Neuronal stem cell (in vitro differentiated cells): ENCODE measurements at regions not wholly inside any gene's neighbourhood (a gene's known extent, or its start where the extent isn't known, plus 50 kb on each side); places are given as distances from the start of the nearest gene placed in this dataset.

Experiments used
- DNase-seq: peaks from one replicate; pipeline ENCODE4 v3.0.0-alpha.2; 2013; ENCODE audit warnings: low spot score
- H2AFZ ChIP-seq: one replicate; pipeline ENCODE4 v1.6.1; 2013; ENCODE audit warnings: mild to moderate bottlenecking, low read length, inconsistent platforms
- H2AK5ac ChIP-seq: 2 replicates; pipeline ENCODE4 v1.6.1; 2013; ENCODE audit warnings: low read depth, mild to moderate bottlenecking, inconsistent platforms, low read length, moderate library complexity, mixed read lengths
- H2BK120ac ChIP-seq: 2 replicates; pipeline ENCODE4 v1.6.1; 2013; ENCODE audit warnings: low read depth, mild to moderate bottlenecking, inconsistent platforms, low read length, moderate library complexity, mixed read lengths
- H2BK12ac ChIP-seq: one replicate; pipeline ENCODE4 v1.6.1; 2013; ENCODE audit warnings: low read length, inconsistent platforms
- H2BK15ac ChIP-seq: 2 replicates; pipeline ENCODE4 v1.6.1; 2013; ENCODE audit warnings: mild to moderate bottlenecking, low read length, inconsistent platforms, mixed read lengths
- H2BK5ac ChIP-seq: one replicate; pipeline ENCODE4 v1.6.1; 2013; ENCODE audit warnings: inconsistent platforms, mild to moderate bottlenecking, low read length, moderate library complexity
- H3K14ac ChIP-seq: one replicate; pipeline ENCODE4 v1.6.1; 2013; ENCODE audit warnings: low read length, inconsistent platforms
- H3K18ac ChIP-seq: 2 replicates; pipeline ENCODE4 v1.6.1; 2013; ENCODE audit warnings: low read length, inconsistent platforms
- H3K23ac ChIP-seq: 2 replicates; pipeline ENCODE4 v1.6.1; 2013; ENCODE audit warnings: low read depth, mild to moderate bottlenecking, mixed read lengths, low read length, inconsistent platforms; ENCODE audit not compliant: poor library complexity
- H3K27ac ChIP-seq: replicated peaks from 3 replicates; pipeline ENCODE4 v1.5.1; 2013; ENCODE audit warnings: low read length, inconsistent platforms
- H3K27me3 ChIP-seq, 3 experiments: 2 replicates each; pipeline ENCODE4 v1.6.1; 2013; ENCODE audit warnings: low read length in 3 of 3, mild to moderate bottlenecking in 2 of 3, inconsistent platforms in 1 of 3, low read depth in 1 of 3, mixed read lengths in 1 of 3, moderate library complexity in 1 of 3; ENCODE audit not compliant: control insufficient read depth in 3 of 3, insufficient read depth in 3 of 3
- H3K36me3 ChIP-seq, 2 donors: replicated peaks in 1 of 2; 2 replicates each; pipeline ENCODE4 v1.6.1; 2013; ENCODE audit warnings: low read length in 2 of 2; ENCODE audit not compliant: control insufficient read depth in 2 of 2, insufficient read depth in 2 of 2
- H3K4ac ChIP-seq: 2 replicates; pipeline ENCODE4 v1.6.1; 2013; ENCODE audit warnings: inconsistent platforms, mild to moderate bottlenecking, low read length, moderate library complexity
- H3K4me1 ChIP-seq, 2 donors: 1 replicate in 1 of 2; 2 replicates in 1 of 2; pipeline ENCODE4 v1.6.1; 2013; ENCODE audit warnings: low read length in 2 of 2, low read depth in 1 of 2; ENCODE audit not compliant: control insufficient read depth in 2 of 2, insufficient read depth in 1 of 2
- H3K4me2 ChIP-seq: one replicate; pipeline ENCODE4 v1.6.1; 2013; ENCODE audit warnings: mild to moderate bottlenecking, low read length, inconsistent platforms; ENCODE audit not compliant: insufficient read depth, poor library complexity, severe bottlenecking
- H3K4me3 ChIP-seq, 2 donors: 2 replicates each; pipeline ENCODE4 v1.5.1; 2013; ENCODE audit warnings: low read length in 2 of 2, mild to moderate bottlenecking in 2 of 2, inconsistent platforms in 1 of 2, moderate library complexity in 1 of 2
- H3K79me1 ChIP-seq: one replicate; pipeline ENCODE4 v1.6.1; 2013; ENCODE audit warnings: low read depth, mild to moderate bottlenecking, inconsistent platforms, low read length, moderate library complexity
- H3K9ac ChIP-seq: one replicate; pipeline ENCODE4 v1.6.1; 2013; ENCODE audit warnings: mild to moderate bottlenecking, low read depth, low read length, inconsistent platforms; ENCODE audit not compliant: poor library complexity
- H3K9me3 ChIP-seq, 2 donors: replicated peaks in 1 of 2; 2 replicates each; pipeline versions ENCODE3 to v1.6.1; 2013; ENCODE audit warnings: low read length in 2 of 2, mild to moderate bottlenecking in 2 of 2, inconsistent platforms in 1 of 2, low read depth in 1 of 2, mixed read lengths in 1 of 2, moderate library complexity in 1 of 2; ENCODE audit not compliant: control insufficient read depth in 2 of 2, insufficient read depth in 1 of 2
- H4K8ac ChIP-seq: one replicate; pipeline ENCODE4 v1.6.1; 2013; ENCODE audit warnings: low read depth, mild to moderate bottlenecking, inconsistent platforms, low read length, moderate library complexity
- H4K91ac ChIP-seq: one replicate; pipeline ENCODE4 v1.6.1; 2013; ENCODE audit warnings: low read length, low read depth, mild to moderate bottlenecking, inconsistent platforms; ENCODE audit not compliant: poor library complexity
- WGBS, 2 donors: extraction: QIAGEN DNeasy Blood & Tissue Kit; methylation state at CpG; one replicate each; pipeline ENCODE4 v1.1.7; 2013; ENCODE audit warnings: missing lambda C conversion rate in 2 of 2, mixed read lengths in 1 of 2; ENCODE audit not compliant: insufficient read length in 2 of 2, insufficient replicate concordance in 1 of 2; ENCODE audit errors: extremely low coverage in 2 of 2; 5-methylcytosine and 5-hydroxymethylcytosine counted together

DNA sequence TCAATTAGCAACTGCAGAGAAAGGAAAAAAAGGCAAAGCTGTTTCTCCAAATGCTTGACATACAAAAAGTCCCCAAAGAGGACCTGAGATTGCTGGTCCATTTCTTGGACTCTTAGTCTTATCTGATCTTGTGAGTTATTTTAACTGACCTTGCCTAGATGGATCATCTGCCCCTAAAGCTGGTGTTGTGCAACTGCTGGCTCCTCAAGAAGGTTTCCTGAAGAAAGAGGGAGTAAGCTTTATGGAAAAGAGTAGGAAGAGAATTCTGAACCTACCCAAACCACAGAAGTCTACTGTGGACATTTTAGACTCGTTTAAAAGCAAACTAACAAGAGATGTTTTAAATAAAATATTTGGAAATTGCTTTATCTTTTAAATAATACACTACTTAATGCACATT is 140.0 kb upstream of the HS3ST3A1 start:
- no peaks in the 10 kb centered on the region for H3K36me3 ChIP-seq
- H3K27ac ChIP-seq: no peak overlapping the region
- H2BK5ac ChIP-seq: no peak overlapping the region
- H3K4ac ChIP-seq: no peak overlapping the region
- no peak overlapping the region for H3K23ac ChIP-seq
- no peak overlapping the region for H2BK12ac ChIP-seq
- no peak overlapping the region for H3K18ac ChIP-seq
- no peak overlapping the region for H3K4me2 ChIP-seq
- no peaks in the 10 kb centered on the region for H3K79me1 ChIP-seq
- no peak overlapping the region for H3K9ac ChIP-seq
- H4K91ac ChIP-seq: no peak overlapping the region
- H2AFZ ChIP-seq: no peak overlapping the region
- DNase-seq: no peak
- H2AK5ac ChIP-seq: no peak overlapping the region
- H3K27me3 ChIP-seq: no peaks in the 10 kb centered on the region
- H3K14ac ChIP-seq: no peak overlapping the region
- no peaks in the 10 kb centered on the region for H3K4me1 ChIP-seq
- no peak overlapping the region for H2BK120ac ChIP-seq
- no peak overlapping the region for H3K4me3 ChIP-seq
- peaks cover 0 to 2% of the 10 kb centered on the region in 2 donors for H3K9me3 ChIP-seq
- no peak overlapping the region for H4K8ac ChIP-seq
- no CpG with 5 or more reads among the region's 1 CpG for WGBS, 2 donors
- H2BK15ac ChIP-seq: no peak overlapping the region

DNA sequence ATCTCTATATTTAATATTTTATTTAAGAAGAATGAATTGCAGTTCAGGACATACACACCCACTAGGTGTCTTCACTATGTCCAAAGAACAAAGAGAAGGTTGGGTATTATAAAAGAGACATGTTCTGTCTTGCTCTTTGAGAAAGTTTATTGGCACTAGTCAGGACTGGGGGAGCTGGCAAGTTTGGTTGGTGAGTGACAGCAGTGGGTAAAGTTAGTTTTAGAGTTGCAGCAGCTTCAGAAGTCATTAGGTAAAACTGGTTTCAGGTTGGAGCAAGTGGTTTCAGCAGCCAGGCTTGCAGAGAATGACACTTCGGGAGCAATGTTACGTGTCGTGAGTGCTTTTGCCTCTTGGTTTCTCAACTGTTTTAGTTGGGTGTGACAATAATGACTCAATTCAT is 142.2 kb upstream of the HS3ST3A1 start:
- Histone ChIP-seq H2BK5ac (no peak overlapping the region), H3K4ac (no peak overlapping the region), H3K36me3 (no peaks in the 10 kb centered on the region), H3K4me2 (no peak overlapping the region), H3K9me3 (peaks cover 1 to 2% of the 10 kb centered on the region in 2 donors), H3K79me1 (no peaks in the 10 kb centered on the region), H2AK5ac (no peak overlapping the region), H4K8ac (no peak overlapping the region), H3K9ac (no peak overlapping the region), H2BK12ac (no peak overlapping the region), H2AFZ (no peak overlapping the region), H3K27me3 (no peaks in the 10 kb centered on the region), H3K4me1 (no peaks in the 10 kb centered on the region), H3K14ac (no peak overlapping the region), H2BK120ac (no peak overlapping the region), H3K23ac (no peak overlapping the region), H3K27ac (no peak overlapping the region), H3K4me3 (no peak overlapping the region), H3K18ac (no peak overlapping the region), H4K91ac (no peak overlapping the region), H2BK15ac (no peak overlapping the region)
- DNase-seq: no peak
- no CpG with 5 or more reads among the region's 3 CpGs for WGBS, 2 donors

DNA sequence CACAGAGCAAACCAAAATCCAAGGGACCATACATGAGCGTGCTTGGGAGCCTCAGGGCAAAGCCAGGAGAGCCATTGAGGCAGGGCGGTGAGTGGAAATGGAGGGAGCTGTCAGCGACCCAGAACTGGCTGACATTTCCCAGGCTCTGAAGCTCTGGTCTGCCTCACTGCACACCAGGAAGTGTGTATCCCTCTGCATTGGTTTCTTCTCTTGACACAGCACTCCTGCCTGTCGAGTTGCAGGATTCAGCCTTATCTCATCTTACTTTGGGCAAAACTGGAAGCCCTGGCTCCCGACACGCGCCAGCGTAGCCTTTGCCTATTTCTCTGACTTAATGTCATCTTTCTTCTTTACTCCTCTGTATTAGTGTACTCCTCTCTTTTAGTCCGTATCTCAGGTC is 144.7 kb upstream of the HS3ST3A1 start:
- DNase-seq: no peak
- Histone ChIP-seq H2BK120ac (no peak overlapping the region), H2BK5ac (no peak overlapping the region), H3K4ac (no peak overlapping the region), H3K14ac (no peak overlapping the region), H2AFZ (no peak overlapping the region), H3K4me3 (no peak overlapping the region), H2AK5ac (no peak overlapping the region), H3K9ac (no peak overlapping the region), H3K9me3 (peaks cover 1 to 2% of the 10 kb centered on the region in 2 donors), H3K18ac (peak overlapping the region; percentile 48), H4K8ac (no peak overlapping the region), H3K36me3 (no peaks in the 10 kb centered on the region), H3K27ac (no peak overlapping the region), H3K79me1 (no peaks in the 10 kb centered on the region), H3K4me1 (peaks cover 4 to 9% of the 10 kb centered on the region in 2 donors), H4K91ac (no peak overlapping the region), H2BK15ac (no peak overlapping the region), H2BK12ac (no peak overlapping the region), H3K23ac (no peak overlapping the region), H3K4me2 (no peak overlapping the region), H3K27me3 (no peaks in the 10 kb centered on the region)
- no CpG with 5 or more reads among the region's 9 CpGs for WGBS, 2 donors

DNA sequence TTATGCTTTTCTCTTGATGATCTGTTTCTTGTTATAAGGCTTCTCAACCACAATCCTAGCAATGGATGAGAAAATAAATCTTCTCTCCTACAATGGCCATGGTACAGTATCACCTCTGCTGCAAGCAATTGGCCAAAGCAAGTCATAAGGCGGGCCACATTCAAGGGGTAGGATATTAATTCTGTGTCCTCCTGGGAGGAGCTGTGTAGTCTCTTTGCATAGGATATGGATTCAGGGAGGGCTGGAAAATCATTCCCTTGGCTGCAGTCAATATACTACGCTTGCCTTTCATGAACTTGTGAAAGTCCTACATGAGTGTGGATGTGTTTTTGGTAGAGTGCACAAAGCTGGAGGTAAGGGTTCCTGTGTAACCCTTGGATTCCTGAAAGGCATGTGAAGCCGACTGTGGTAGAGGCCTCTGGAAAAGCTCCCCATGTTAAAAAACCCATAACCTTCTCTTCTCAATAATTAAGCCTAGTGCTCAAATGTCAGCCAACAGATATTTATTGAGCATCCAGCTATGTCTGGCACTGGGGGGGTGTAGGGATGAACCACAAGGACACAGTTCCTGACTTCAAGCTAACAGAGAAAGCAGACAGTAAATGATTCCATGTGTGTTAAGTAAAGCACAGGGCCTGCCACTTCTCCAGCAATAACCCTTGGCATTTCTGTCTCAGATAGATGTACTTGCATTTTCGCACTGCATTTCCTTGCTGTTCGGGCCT is 147.6 kb upstream of the HS3ST3A1 start:
- H3K27ac ChIP-seq: no peak overlapping the region
- H3K9me3 ChIP-seq: peaks cover 0 to 1% of the 10 kb centered on the region in 2 donors
- peaks cover 4 to 9% of the 10 kb centered on the region in 2 donors for H3K4me1 ChIP-seq
- no peak overlapping the region for H3K4me3 ChIP-seq
- no peak overlapping the region for H3K23ac ChIP-seq
- no peak overlapping the region for H3K9ac ChIP-seq
- H2BK15ac ChIP-seq: no peak overlapping the region
- no peak overlapping the region for H2BK120ac ChIP-seq
- DNase-seq: no peak
- H3K79me1 ChIP-seq: no peaks in the 10 kb centered on the region
- H3K14ac ChIP-seq: no peak overlapping the region
- H3K4ac ChIP-seq: no peak overlapping the region
- no peak overlapping the region for H2BK12ac ChIP-seq
- peak overlapping the region; percentile 75 for H2AFZ ChIP-seq
- no peak overlapping the region for H4K91ac ChIP-seq
- no peak overlapping the region for H2AK5ac ChIP-seq
- no peaks in the 10 kb centered on the region for H3K36me3 ChIP-seq
- H3K27me3 ChIP-seq: no peaks in the 10 kb centered on the region
- H4K8ac ChIP-seq: no peak overlapping the region
- WGBS, 2 donors: no CpG with 5 or more reads among the region's 5 CpGs
- H2BK5ac ChIP-seq: no peak overlapping the region
- H3K18ac ChIP-seq: no peak overlapping the region
- H3K4me2 ChIP-seq: no peak overlapping the region
